Testis (tissue), 2 donors: ENCODE measurements at regions not wholly inside any gene's neighbourhood (a gene's known extent, or its start where the extent isn't known, plus 50 kb on each side); places are given as distances from the start of the nearest gene placed in this dataset.

Source experiments
- CTCF ChIP-seq, 3 experiments: fragments of 450-650 bp in 2 of 3; fragments of 200-600 bp in 1 of 3; sonication (generic) in 1 of 3; IDR thresholded peaks; one replicate each; pipeline ENCODE4 v1.5.1; 2016 to 2019; ENCODE audit warnings: antibody characterized with exemption in 3 of 3, mild to moderate bottlenecking in 2 of 3, moderate library complexity in 1 of 3
- POLR2A ChIP-seq: fragments of 450-650 bp; IDR thresholded peaks from one replicate; pipeline ENCODE4 v1.6.1; 2017; ENCODE audit warnings: antibody characterized with exemption, mild to moderate bottlenecking, moderate library complexity

- no peak for TF ChIP-seq CTCF (IDR thresholded peaks at IDR 0.05)
- no peak for TF ChIP-seq POLR2A
Observed at GRCh38 chr9:16052757-16053530, 500.1 kb downstream of the CCDC171 start.
